NB4 (cell line): ENCODE measurements at regions not wholly inside any gene's neighbourhood (a gene's known extent, or its start where the extent isn't known, plus 50 kb on each side); places are given as distances from the start of the nearest gene placed in this dataset.
"Not testable (repeated sequence)": the region's sequence is repeated elsewhere in the genome, so short reads cannot be mapped to it uniquely, and the experiment has no call there.

Experiments used
- DNase-seq: peaks from one replicate; pipeline ENCODE4 v3.0.0; 2010; ENCODE audit warnings: low read depth
- H3K4me3 ChIP-seq: one replicate; pipeline ENCODE4 v1.5.1; 2011; ENCODE audit warnings: mild to moderate bottlenecking, low read depth, low read length, moderate library complexity
- CTCF ChIP-seq: IDR thresholded peaks from one replicate; pipeline ENCODE4 v1.5.1; 2012; ENCODE audit warnings: low read depth, low read length
- MYC ChIP-seq: IDR thresholded peaks from 2 replicates; pipeline ENCODE4 v1.6.1; 2011; ENCODE audit warnings: low read depth, low read length
- POLR2A ChIP-seq: IDR thresholded peaks from 2 replicates; pipeline ENCODE4 v1.6.1; 2011; ENCODE audit warnings: mild to moderate bottlenecking; ENCODE audit not compliant: insufficient read length; ENCODE audit errors: extremely low read depth
- TF ChIP-seq, protein P1 (sequence below): IDR thresholded peaks from 2 replicates; pipeline ENCODE4 v1.6.1; 2011; ENCODE audit warnings: low read depth, low read length

DNA sequence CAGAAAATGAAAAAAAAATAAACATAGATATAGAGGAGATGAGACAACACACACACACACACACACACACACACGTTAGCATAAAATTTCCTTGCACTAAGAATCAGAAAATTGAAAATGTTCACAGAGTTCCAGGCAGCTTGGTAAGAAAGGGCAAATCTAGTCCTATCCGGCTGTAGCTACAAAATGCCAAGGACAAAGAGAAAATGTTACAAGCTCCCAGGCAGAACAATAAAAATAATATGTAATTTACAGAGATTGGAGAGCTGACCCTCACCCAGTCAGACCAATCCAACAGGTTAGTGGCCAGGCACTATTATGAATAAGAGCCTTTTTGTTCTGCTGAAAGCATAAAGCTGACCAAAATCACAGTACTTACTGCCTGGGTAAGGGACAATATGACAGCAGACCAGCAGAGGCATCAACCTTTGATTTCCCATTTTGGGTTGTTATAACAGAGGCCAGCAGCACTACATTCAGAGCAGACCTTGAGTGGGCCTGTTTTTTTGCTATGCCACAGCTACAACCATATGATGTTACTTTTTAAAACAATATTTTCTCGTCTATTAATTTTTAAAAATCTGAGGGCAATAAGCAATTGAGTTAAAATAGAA lies 892.6 kb downstream of the TAF11L14 start:
- no peak for DNase-seq
- no peak for TF ChIP-seq POLR2A
- TF ChIP-seq, protein P1, sequence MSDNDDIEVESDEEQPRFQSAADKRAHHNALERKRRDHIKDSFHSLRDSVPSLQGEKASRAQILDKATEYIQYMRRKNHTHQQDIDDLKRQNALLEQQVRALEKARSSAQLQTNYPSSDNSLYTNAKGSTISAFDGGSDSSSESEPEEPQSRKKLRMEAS: no peak
- no peak for TF ChIP-seq MYC
- TF ChIP-seq CTCF: no peak
- H3K4me3 ChIP-seq: no peak overlapping the region

- no peak for DNase-seq
- TF ChIP-seq, protein P1: no peak
- TF ChIP-seq POLR2A (no peak), CTCF (no peak), MYC (no peak)
- no peak overlapping the region for H3K4me3 ChIP-seq
Observed at GRCh38 chr5:18533137-18533536, 898.9 kb downstream of the TAF11L14 start.

DNA sequence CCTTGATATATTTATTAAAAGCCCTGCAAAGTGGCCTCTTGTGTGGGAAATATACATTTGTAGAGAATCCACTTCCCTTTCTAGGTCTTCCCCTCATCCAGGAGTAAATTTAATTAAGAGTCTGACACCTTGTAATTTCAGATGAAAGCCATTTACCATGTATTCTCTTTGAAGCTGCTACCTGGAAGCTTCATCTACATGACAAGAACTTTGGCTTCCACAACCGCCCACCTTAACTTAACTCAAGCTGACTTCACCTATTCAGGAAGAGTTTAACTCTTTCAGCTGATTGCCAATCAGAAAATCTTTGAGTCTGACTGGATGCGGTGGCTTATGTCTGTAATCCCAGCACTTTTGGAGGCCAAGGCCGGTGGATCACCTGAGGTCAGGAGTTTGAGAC lies 899.9 kb downstream of the TAF11L14 start:
- no peak for DNase-seq
- TF ChIP-seq MYC (no peak), CTCF (no peak), POLR2A (no peak)
- TF ChIP-seq, protein P1: no peak
- H3K4me3 ChIP-seq: no peak overlapping the region

GRCh38 chr5:18535753-18536152 lies 901.5 kb downstream of the TAF11L14 start:
- DNase-seq: not testable (repeated sequence)

DNA sequence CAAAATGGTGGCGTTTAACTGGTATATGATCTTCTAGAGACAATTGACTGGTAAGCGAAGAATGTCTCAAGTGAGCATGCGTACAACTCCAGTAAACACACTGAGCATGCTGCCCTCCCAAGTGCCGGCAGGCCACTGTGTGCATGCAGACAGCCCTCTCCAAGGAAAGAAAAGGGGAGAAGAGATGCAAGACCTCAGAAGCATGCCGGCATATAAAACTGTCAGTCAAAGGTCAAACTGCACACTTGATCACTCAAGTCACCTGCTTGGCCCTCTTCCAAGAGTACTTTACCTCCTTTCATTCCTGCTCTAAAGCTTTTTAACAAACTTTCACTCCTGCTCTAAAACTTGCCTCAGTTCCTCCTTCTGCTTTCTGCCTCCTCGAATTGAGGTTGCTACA lies 910.2 kb downstream of the TAF11L14 start:
- no peak for DNase-seq
- H3K4me3 ChIP-seq: no peak overlapping the region
- TF ChIP-seq MYC (no peak), POLR2A (no peak), CTCF (no peak)
- TF ChIP-seq, protein P1: no peak

More at GRCh38 chr5:18535753-18536152, 901.5 kb downstream of the TAF11L14 start:
- not testable (repeated sequence) for H3K4me3 ChIP-seq

- no peak for DNase-seq
- no peak overlapping the region for H3K4me3 ChIP-seq
- no peak for TF ChIP-seq CTCF
Observed at GRCh38 chr5:18546591-18546990, 912.3 kb downstream of the TAF11L14 start.

GRCh38 chr5:18551716-18552115 lies 917.5 kb downstream of the TAF11L14 start:
- H3K4me3 ChIP-seq: no peak overlapping the region
- DNase-seq: no peak
- no peak for TF ChIP-seq CTCF
- no peak for TF ChIP-seq MYC
- TF ChIP-seq, protein P1: no peak
- no peak for TF ChIP-seq POLR2A
